GM12874 (cell line): ENCODE measurements at regions not wholly inside any gene's neighbourhood (a gene's known extent, or its start where the extent isn't known, plus 50 kb on each side); places are given as distances from the start of the nearest gene placed in this dataset.

Source experiments
- CTCF ChIP-seq: IDR thresholded peaks from 2 replicates; pipeline ENCODE4 v1.5.1; 2011; ENCODE audit warnings: low read depth, mild to moderate bottlenecking, control low read depth, low read length, moderate library complexity; ENCODE audit not compliant: insufficient read depth

- TF ChIP-seq CTCF: no peak
These were observed 289.6 kb downstream of the SEC61B start for GRCh38 chr9:99511723-99512122.

DNA sequence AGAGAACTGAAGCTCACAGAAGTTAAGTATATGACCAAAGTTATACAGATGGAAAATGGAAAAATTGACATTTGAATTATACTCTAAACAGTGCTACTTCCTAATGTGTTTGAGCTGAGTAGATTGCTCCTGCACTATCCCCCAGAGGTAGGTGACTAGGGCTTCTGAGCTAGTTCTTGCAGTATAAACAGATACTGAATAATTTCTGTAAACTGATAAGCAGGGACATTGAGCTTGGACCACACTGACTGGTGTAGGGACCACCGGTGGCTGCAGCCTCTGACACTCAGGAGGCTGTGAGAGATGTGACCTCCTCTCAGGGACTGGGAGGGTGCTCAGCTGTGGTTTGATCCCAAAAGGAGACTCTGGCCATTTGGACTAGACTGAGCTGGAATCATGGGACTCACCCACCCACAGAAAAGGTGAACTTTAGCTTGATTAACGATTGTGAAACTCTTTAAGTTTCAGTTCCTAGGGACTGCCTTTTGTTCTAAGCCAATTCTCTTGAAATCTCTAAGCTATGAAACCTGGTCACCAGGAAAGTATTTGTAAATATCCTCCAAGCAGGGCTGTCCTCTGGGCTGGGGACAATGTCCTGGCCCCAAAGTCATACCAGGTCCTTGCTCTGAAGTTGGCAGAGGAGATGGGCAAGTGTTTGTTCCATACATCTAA, 291.5 kb downstream of the SEC61B start:
- no peak for TF ChIP-seq CTCF

- no peak for TF ChIP-seq CTCF
These were observed 293.0 kb downstream of the SEC61B start for GRCh38 chr9:99515093-99515492.

- no peak for TF ChIP-seq CTCF
These were observed 294.0 kb downstream of the SEC61B start for GRCh38 chr9:99515895-99516656.

DNA sequence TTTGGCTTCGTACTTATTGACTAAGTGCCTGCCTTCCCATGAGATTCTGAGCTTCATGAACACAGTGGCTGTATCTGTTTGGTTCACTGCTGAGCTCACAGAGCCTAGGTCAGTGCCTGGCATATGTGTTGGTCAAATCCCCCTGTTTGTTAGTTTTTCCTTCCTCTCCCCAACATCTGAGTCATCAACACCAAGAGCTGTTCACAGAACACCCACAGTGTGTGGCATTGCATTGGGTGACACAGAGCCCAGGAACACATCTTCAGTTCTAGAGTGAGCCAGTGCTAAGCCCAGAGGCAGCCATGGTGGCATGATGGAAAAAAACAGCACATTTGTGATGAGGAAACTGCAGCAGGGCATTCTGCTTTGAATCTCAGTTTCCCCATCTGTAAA, 294.6 kb downstream of the SEC61B start:
- TF ChIP-seq CTCF: no peak

GRCh38 chr9:99523838-99524237, 297.8 kb upstream of the NR4A3 start:
- no peak for TF ChIP-seq CTCF

DNA sequence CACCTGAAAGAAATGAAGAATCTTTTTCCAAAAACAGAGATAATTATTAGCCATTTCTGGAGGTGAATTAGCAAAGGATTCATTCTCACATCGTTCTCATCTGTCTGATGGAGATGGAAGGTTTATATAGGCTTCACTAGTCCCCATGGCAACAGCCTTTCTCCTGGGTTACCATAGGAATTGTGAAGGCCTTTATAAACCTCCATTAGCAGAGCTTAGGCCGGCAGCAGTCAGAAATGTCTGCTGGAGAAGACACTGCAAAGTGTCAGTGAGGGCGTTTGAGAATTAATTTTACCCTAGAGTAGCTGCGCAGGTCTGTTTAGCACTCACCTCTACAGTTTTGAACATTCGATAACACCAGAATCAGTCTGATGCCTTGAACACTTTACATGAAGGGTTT, 290.4 kb upstream of the NR4A3 start:
- no peak for TF ChIP-seq CTCF
